Left ventricle myocardium inferior (tissue), 1 donor: ENCODE measurements at regions not wholly inside any gene's neighbourhood (a gene's known extent, or its start where the extent isn't known, plus 50 kb on each side); places are given as distances from the start of the nearest gene placed in this dataset.

Source experiments
- DNase-seq: peaks from one replicate; pipeline ENCODE4 v3.0.0-alpha.2; 2020
- H3K27ac ChIP-seq: fragments of 200-600 bp; replicated peaks from 2 replicates; pipeline ENCODE4 v1.8.0; 2021
- H3K27me3 ChIP-seq: fragments of 200-600 bp; 2 replicates; pipeline ENCODE4 v1.8.0; 2021; ENCODE audit warnings: low read depth
- H3K36me3 ChIP-seq: fragments of 200-600 bp; 2 replicates; pipeline ENCODE4 v1.8.0; 2021
- H3K4me1 ChIP-seq: fragments of 200-600 bp; 2 replicates; pipeline ENCODE4 v1.8.0; 2021
- H3K4me3 ChIP-seq: fragments of 200-600 bp; 2 replicates; pipeline ENCODE4 v1.8.0; 2021; ENCODE audit warnings: mild to moderate bottlenecking, moderate library complexity
- H3K9me3 ChIP-seq: fragments of 200-600 bp; replicated peaks from 2 replicates; pipeline ENCODE4 v1.8.0; 2021
- intact Hi-C: fragments of 100-400 bp; cut with micrococcal nuclease; formaldehyde crosslinking; loops from one replicate; pipeline ENCODE4 v1.11.0; 2022
- TF ChIP-seq, protein P1 (sequence below): fragments of 200-600 bp; IDR thresholded peaks from 2 replicates; pipeline ENCODE4 v1.8.0; 2021; ENCODE audit warnings: antibody characterized with exemption, mild to moderate bottlenecking, borderline replicate concordance
- donor health status: DM: no; HTN: yes; CAD: no; lungs with severe emphysema.

DNA sequence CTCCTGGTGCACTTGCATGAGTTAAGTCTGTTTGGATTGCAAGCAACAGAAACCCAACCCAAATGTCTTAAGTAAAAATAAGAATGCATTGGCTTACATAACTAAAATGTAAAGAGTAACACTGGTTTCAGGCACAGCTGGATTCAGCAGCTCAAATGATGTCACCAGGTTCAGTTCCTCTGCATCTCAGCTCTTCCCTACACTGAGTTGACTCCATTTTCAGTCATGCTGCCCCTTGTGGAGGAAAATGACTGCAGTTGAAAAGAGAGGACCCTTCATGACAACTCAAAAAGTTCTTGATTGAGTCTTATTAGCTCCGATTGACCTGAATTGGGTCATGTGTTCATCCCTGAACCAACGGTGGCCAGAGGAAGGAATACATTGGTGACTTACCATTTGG, 138.5 kb upstream of the ABI3BP start:
- Histone ChIP-seq H3K9me3 (no peaks in the 10 kb centered on the region), H3K4me1 (no peaks in the 10 kb centered on the region), H3K27ac (no peak overlapping the region), H3K4me3 (no peak overlapping the region), H3K27me3 (no peaks in the 10 kb centered on the region), H3K36me3 (no peaks in the 10 kb centered on the region)
- no peak for DNase-seq
- TF ChIP-seq, protein P1, sequence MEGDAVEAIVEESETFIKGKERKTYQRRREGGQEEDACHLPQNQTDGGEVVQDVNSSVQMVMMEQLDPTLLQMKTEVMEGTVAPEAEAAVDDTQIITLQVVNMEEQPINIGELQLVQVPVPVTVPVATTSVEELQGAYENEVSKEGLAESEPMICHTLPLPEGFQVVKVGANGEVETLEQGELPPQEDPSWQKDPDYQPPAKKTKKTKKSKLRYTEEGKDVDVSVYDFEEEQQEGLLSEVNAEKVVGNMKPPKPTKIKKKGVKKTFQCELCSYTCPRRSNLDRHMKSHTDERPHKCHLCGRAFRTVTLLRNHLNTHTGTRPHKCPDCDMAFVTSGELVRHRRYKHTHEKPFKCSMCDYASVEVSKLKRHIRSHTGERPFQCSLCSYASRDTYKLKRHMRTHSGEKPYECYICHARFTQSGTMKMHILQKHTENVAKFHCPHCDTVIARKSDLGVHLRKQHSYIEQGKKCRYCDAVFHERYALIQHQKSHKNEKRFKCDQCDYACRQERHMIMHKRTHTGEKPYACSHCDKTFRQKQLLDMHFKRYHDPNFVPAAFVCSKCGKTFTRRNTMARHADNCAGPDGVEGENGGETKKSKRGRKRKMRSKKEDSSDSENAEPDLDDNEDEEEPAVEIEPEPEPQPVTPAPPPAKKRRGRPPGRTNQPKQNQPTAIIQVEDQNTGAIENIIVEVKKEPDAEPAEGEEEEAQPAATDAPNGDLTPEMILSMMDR = no peak
- intact Hi-C loops = no loop called here

DNA sequence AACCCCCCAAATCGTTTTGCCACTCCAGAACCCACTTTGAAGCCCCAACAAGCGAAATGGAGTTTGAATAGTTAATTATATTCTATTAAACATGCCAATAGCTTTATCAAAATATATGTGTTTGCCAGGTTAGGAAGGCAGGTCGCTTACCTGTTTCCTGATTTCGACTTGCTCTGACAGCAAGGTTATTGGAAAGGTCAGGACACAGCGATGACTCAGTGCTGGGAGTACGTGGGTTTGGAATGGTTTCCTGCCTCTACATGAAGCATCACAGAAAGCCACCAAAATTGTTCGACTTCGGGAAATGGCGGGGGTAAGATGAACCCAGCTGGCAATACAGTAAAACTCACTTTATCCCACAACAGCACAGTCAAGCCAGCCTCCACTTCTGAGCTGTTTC, 135.6 kb upstream of the ABI3BP start:
- no peaks in the 10 kb centered on the region for H3K4me1 ChIP-seq
- H3K9me3 ChIP-seq = no peaks in the 10 kb centered on the region
- no peaks in the 10 kb centered on the region for H3K36me3 ChIP-seq
- H3K27ac ChIP-seq = no peak overlapping the region
- intact Hi-C loops = no loop called here
- DNase-seq = no peak
- TF ChIP-seq, protein P1 = no peak
- H3K4me3 ChIP-seq = no peak overlapping the region
- H3K27me3 ChIP-seq = no peaks in the 10 kb centered on the region

DNA sequence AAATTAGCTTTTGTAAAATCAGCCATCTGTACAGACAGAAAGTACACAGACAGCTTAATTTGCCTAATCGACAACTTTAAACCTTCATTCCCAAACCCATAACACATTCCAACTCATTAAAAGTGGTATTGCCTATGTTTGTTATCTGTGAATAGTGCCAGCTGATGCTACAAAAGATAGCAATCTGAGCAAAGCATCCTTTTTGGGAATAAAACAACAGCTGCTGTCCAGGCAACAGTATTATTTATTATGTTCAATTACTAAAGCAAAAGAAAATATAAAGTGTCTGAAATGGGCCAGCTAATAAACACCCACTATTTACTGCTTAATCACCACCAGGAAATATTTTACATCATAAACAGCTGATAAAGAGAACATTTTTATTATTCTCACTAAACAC, 134.8 kb upstream of the ABI3BP start:
- Histone ChIP-seq H3K9me3 (no peaks in the 10 kb centered on the region), H3K4me1 (no peaks in the 10 kb centered on the region), H3K36me3 (no peaks in the 10 kb centered on the region), H3K27me3 (no peaks in the 10 kb centered on the region), H3K4me3 (no peak overlapping the region), H3K27ac (no peak overlapping the region)
- TF ChIP-seq, protein P1 = no peak
- no peak for DNase-seq
- intact Hi-C loops = no loop called here

DNA sequence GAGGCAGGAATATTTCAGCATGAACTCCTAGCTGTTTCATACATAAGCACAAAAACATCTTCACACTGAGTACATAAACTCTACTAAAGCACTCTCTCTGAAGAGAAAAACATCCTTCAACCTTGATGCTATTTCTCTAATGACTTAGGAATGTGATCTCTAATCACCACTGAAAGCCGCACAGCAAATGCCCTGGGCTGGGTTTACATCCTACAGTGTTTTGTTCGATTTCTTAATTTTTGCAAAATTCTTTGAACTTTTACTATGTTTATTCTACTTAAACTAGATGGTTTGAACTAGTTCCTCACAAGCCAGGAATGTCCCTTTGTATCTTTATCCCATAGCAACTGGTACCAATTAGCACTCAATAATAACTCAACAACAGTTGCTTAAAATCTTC, 130.9 kb upstream of the ABI3BP start:
- no peak for DNase-seq
- Histone ChIP-seq H3K27me3 (no peaks in the 10 kb centered on the region), H3K27ac (no peak overlapping the region), H3K4me1 (no peaks in the 10 kb centered on the region), H3K4me3 (no peak overlapping the region), H3K9me3 (no peaks in the 10 kb centered on the region), H3K36me3 (no peaks in the 10 kb centered on the region)
- intact Hi-C loops = no loop called here
- TF ChIP-seq, protein P1 = no peak

DNA sequence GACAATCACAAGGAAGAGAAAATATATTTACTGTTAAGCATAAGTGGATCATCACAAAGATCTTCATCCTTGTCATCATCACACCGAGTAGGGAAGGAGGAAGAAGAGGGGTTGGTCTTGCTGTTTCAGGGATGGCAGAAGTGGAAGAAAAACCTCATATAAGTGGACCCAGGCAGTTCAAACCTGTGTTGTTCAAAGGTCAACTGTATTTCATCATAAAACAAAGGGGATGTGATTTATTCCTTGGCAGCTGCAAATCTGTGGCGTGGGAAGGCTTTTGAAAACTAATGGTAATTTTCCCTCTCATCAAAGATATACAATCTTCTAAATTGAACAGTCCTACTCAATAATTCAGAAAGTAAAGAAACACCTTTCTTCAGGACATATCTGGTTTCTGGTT, 129.9 kb upstream of the ABI3BP start:
- no peaks in the 10 kb centered on the region for H3K27me3 ChIP-seq
- no peaks in the 10 kb centered on the region for H3K36me3 ChIP-seq
- no peak for DNase-seq
- H3K9me3 ChIP-seq = no peaks in the 10 kb centered on the region
- peaks cover 2% of the 10 kb centered on the region for H3K4me1 ChIP-seq
- no peak overlapping the region for H3K4me3 ChIP-seq
- intact Hi-C loops = no loop called here
- TF ChIP-seq, protein P1 = no peak
- no peak overlapping the region for H3K27ac ChIP-seq

DNA sequence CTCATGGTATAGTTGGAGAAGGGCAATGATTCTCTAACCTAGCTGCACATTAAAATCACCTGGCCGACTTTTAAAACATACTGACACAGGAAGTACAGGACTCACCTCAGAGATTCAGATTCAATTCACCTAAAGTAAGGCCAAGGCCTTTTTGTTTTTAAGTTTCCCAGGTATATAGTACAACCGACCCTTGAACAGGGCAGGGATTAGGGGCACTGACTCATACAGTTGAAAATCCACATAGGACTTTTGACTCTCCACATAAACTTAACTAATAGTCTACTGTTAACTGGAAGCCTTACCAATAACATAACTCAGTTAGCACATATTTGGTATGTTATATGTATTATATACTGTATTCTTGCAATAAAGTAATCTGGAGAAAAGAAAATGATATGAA, 129.5 kb upstream of the ABI3BP start:
- TF ChIP-seq, protein P1 = no peak
- intact Hi-C loops = no loop called here

More for the DNA sequence above, 129.5 kb upstream of the ABI3BP start:
- no peak for DNase-seq
- H3K36me3 ChIP-seq = no peaks in the 10 kb centered on the region
- no peak overlapping the region for H3K27ac ChIP-seq
- no peak overlapping the region for H3K4me3 ChIP-seq
- no peaks in the 10 kb centered on the region for H3K9me3 ChIP-seq
- peaks cover 6% of the 10 kb centered on the region for H3K4me1 ChIP-seq
- no peaks in the 10 kb centered on the region for H3K27me3 ChIP-seq
